WTC11 (cell line): ENCODE measurements at regions not wholly inside any gene's neighbourhood (a gene's known extent, or its start where the extent isn't known, plus 50 kb on each side); places are given as distances from the start of the nearest gene placed in this dataset.
A peak's percentile ranks its signal among the peaks of the same experiment; 100 is the strongest.

Experiments used
- ATAC-seq: fragments of 200-7000 bp; cut with Tn5 transposase; 2 replicates; pipeline ENCODE4 v1.10.0; 2021; ENCODE audit warnings: mild to moderate bottlenecking, moderate library complexity
- CTCF ChIA-PET: fragments of 300-600 bp; sonication (Branson Sonifier 250); formaldehyde crosslinking; loops from one replicate; lab custom pipeline; 2021; ENCODE audit warnings: antibody characterized with exemption; lab: Charles Lee
- POLR2A ChIA-PET: fragments of 350-600 bp; sonication (Branson Sonifier 250); formaldehyde crosslinking; loops from one replicate; lab custom pipeline; 2021; ENCODE audit warnings: antibody characterized with exemption; lab: Charles Lee
- DNase-seq: peaks from one replicate; pipeline ENCODE4 v3.0.0; 2021; ENCODE audit warnings: low spot score
- H3K27ac Mint-ChIP-seq: 2 replicates; pipeline ENCODE4 v1.8.0; 2021; ENCODE audit warnings: mixed read lengths
- H3K27me3 Mint-ChIP-seq: 2 replicates; pipeline ENCODE4 v1.8.0; 2021; ENCODE audit warnings: low read depth, mild to moderate bottlenecking, moderate library complexity, mixed read lengths
- H3K36me3 Mint-ChIP-seq: 2 replicates; pipeline ENCODE4 v1.8.0; 2021; ENCODE audit warnings: mixed read lengths
- H3K4me1 Mint-ChIP-seq: 2 replicates; pipeline ENCODE4 v1.8.0; 2022; ENCODE audit warnings: mixed read lengths
- H3K4me3 Mint-ChIP-seq: 2 replicates; pipeline ENCODE4 v1.8.0; 2021; ENCODE audit warnings: mild to moderate bottlenecking, moderate library complexity, mixed read lengths
- H3K9me3 Mint-ChIP-seq: 2 replicates; pipeline ENCODE4 v1.8.0; 2021; ENCODE audit warnings: mixed read lengths
- ARID4B ChIP-seq: sonication (generic); formaldehyde crosslinking; IDR thresholded peaks from 2 replicates; pipeline ENCODE4 v1.8.0; 2023; ENCODE audit warnings: missing genetic modification reagents, mild to moderate bottlenecking, borderline replicate concordance
- FOXJ3 ChIP-seq: sonication (generic); formaldehyde crosslinking; IDR thresholded peaks from 2 replicates; pipeline ENCODE4 v1.9.0; 2021; ENCODE audit warnings: missing genetic modification reagents, mild to moderate bottlenecking, borderline replicate concordance
- GRHL2 ChIP-seq: fragments of 250-450 bp; sonication (Bioruptor Pico); IDR thresholded peaks from 2 replicates; pipeline ENCODE4 v1.8.0; 2022; ENCODE audit warnings: mild to moderate bottlenecking, moderate library complexity; ENCODE audit not compliant: insufficient replicate concordance, severe bottlenecking
- HMGXB4 ChIP-seq: sonication (generic); formaldehyde crosslinking; IDR thresholded peaks from 2 replicates; pipeline ENCODE4 v1.8.1; 2023; ENCODE audit warnings: mild to moderate bottlenecking, moderate library complexity, missing genetic modification reagents
- NR1H2 ChIP-seq: sonication (generic); formaldehyde crosslinking; IDR thresholded peaks from 2 replicates; pipeline ENCODE4 v1.9.0; 2021; ENCODE audit warnings: mild to moderate bottlenecking, moderate library complexity, missing genetic modification reagents
- SMAD3 ChIP-seq: sonication (generic); formaldehyde crosslinking; IDR thresholded peaks from 2 replicates; pipeline ENCODE4 v1.8.0; 2022; ENCODE audit warnings: missing genetic modification reagents, mild to moderate bottlenecking, borderline replicate concordance
- TP53 ChIP-seq: sonication (generic); formaldehyde crosslinking; IDR thresholded peaks from 2 replicates; pipeline ENCODE4 v1.8.1; 2023; ENCODE audit warnings: mild to moderate bottlenecking, missing genetic modification reagents
- ZBTB43 ChIP-seq: sonication (generic); formaldehyde crosslinking; IDR thresholded peaks from 2 replicates; pipeline ENCODE4 v1.8.1; 2023; ENCODE audit warnings: mild to moderate bottlenecking, missing genetic modification reagents
- ZNF396 ChIP-seq: fragments of 250-450 bp; sonication (Bioruptor Pico); IDR thresholded peaks from 2 replicates; pipeline ENCODE4 v1.8.0; 2021; ENCODE audit warnings: mild to moderate bottlenecking, moderate library complexity, borderline replicate concordance
- ZNF425 ChIP-seq: fragments of 250-450 bp; sonication (Bioruptor Pico); conservative IDR thresholded peaks from 2 replicates; pipeline ENCODE4 v1.9.0; 2021; ENCODE audit warnings: mild to moderate bottlenecking
- TF ChIP-seq, protein P1 (sequence below): sonication (generic); formaldehyde crosslinking; IDR thresholded peaks from 2 replicates; pipeline ENCODE4 v1.8.1; 2022; ENCODE audit warnings: low read depth, missing genetic modification reagents, borderline replicate concordance

DNA sequence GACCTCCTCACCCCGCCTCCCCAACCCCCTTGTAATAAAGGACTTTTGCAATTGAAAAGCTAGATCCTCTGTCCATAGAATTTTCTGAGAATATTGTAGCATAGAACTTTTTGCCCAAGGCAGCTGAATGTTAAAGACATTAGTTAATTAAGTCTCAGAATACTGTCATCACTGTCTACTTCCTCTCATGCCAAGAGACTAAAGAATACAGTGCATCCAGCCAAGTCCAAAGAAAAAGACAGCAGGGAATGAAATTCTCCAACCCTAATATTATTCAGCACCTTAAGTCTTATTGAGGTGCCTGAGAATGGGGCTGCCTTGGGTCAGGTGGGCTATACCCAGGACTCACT lies 313.3 kb upstream of the GATB start (continued):
- TF ChIP-seq HMGXB4 (CRISPR knock-in tag): no peak

DNA sequence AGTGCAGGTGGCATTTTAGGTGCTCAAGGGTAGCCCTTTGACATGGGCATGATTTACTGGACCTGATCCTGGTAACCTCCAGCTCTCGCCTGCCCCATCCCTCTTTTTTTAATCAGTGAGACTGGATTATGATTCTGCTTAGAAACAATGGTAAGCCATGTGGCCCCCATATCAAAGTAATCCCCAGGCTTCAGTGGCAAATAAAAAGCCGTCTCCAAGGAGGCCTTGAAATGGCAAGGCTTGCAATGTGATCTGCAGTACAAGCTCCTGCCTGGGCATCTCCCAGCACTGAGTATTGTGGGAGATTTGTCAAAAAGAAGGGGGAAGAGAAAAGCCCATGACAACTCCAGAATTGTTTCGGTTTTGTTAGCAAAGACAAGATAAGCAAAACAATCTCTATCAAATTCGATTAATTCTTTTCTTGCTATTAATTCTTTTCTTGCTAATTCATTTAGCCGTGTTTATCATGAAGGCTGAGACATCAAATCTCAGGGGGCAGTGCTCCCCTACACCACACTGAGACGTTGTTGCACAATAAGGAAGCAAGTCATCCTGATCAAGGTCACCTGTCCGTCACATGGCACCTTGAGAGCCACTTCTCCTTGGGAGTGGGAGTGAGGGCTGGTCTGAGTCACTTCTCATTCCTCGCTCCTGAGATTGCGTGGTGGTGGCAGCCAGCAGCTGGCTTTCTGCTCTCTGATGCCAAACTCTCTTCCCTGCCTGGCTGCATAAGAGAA lies 312.7 kb upstream of the GATB start:
- H3K4me3 Mint-ChIP-seq: no peak overlapping the region
- no peaks in the 10 kb centered on the region for H3K36me3 Mint-ChIP-seq
- H3K27me3 Mint-ChIP-seq: no peaks in the 10 kb centered on the region; the same call in 1 of the 2 replicates
- H3K27ac Mint-ChIP-seq: no peak overlapping the region
- H3K9me3 Mint-ChIP-seq: no peaks in the 10 kb centered on the region
- POLR2A ChIA-PET: no interaction called here
- no peak for ATAC-seq
- peaks cover 15% of the 10 kb centered on the region for H3K4me1 Mint-ChIP-seq
- DNase-seq: no peak
- TF ChIP-seq GRHL2: no peak
- no peak for TF ChIP-seq TP53 (CRISPR knock-in tag)
- no peak for TF ChIP-seq ZBTB43 (CRISPR knock-in tag)
- no peak for TF ChIP-seq FOXJ3 (CRISPR knock-in tag)
- TF ChIP-seq ARID4B (CRISPR knock-in tag): no peak
- TF ChIP-seq, all 79 proteins: peak for 0
- CTCF ChIA-PET: interaction anchor here (1.9 kb wide), 1 partner anchor 28 kb away, joined by 7 read pairs; no protein-coding TSS in a partner anchor

DNA sequence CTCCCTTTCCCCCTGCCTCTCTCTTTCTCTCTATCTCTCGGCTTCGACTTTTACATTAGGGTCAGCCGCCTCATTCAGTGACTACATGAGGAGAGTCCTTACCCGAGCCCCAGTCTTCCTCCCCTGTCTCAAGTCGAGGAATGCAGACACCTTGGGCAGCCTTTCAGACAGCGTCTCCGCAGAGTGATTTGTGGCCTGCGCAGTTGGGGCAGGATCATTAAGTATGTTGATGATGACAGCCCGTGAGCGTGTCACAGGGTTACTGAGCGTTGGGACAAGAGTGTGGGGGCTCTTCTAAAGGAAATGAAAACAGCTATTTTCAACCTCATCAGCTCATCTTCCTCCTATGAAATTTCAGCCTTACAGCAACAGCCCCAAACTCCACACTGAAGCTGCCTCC lies 312.1 kb upstream of the GATB start:
- ChIA-PET POLR2A (no interaction called here), CTCF (interaction anchor here (1.9 kb wide), 1 partner anchor 27 kb away, joined by 7 read pairs; no protein-coding TSS in a partner anchor)
- H3K36me3 Mint-ChIP-seq: no peaks in the 10 kb centered on the region
- no peak overlapping the region for H3K4me3 Mint-ChIP-seq
- DNase-seq (no peak), ATAC-seq (peak; percentile 36; the same call in 1 of the 2 replicates)
- TF ChIP-seq ZNF396 (CRISPR knock-in tag): no peak
- no peaks in the 10 kb centered on the region for H3K9me3 Mint-ChIP-seq
- H3K27me3 Mint-ChIP-seq: no peaks in the 10 kb centered on the region; the same call in 1 of the 2 replicates
- H3K4me1 Mint-ChIP-seq: peaks cover 15% of the 10 kb centered on the region
- no peak overlapping the region for H3K27ac Mint-ChIP-seq

DNA sequence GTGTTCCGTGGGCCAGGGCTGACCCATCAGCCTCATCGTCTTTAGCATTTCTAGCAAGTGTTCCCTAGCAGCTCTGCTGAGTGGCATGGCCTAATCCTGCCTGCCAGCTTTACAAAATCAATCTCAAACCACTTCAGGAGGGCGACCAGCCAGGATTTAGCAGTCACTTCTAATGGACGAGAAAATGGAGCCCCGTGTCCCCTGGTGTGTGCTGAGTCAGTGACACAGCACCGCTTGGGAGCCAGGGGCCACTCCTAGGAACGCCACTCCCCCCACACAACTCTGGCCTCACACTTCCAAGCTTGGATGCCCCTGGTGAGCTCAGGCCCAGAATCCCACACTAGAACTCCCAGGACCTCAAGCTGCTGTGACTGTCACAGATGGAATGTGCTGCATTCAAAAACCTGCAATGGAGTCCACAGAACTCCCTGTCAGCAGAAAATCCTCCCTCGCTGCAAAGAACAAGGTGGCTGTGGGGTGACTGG lies 311.2 kb upstream of the GATB start:
- no peak overlapping the region for H3K27ac Mint-ChIP-seq
- H3K9me3 Mint-ChIP-seq: no peaks in the 10 kb centered on the region; the same call in 1 of the 2 replicates
- no peaks in the 10 kb centered on the region for H3K36me3 Mint-ChIP-seq
- H3K4me3 Mint-ChIP-seq: no peak overlapping the region
- ChIA-PET POLR2A (no interaction called here), CTCF (no interaction called here)
- H3K27me3 Mint-ChIP-seq: no peaks in the 10 kb centered on the region; the same call in 1 of the 2 replicates
- no peak for DNase-seq
- peaks cover 15% of the 10 kb centered on the region for H3K4me1 Mint-ChIP-seq
- no peak for ATAC-seq
- TF ChIP-seq, protein P1, sequence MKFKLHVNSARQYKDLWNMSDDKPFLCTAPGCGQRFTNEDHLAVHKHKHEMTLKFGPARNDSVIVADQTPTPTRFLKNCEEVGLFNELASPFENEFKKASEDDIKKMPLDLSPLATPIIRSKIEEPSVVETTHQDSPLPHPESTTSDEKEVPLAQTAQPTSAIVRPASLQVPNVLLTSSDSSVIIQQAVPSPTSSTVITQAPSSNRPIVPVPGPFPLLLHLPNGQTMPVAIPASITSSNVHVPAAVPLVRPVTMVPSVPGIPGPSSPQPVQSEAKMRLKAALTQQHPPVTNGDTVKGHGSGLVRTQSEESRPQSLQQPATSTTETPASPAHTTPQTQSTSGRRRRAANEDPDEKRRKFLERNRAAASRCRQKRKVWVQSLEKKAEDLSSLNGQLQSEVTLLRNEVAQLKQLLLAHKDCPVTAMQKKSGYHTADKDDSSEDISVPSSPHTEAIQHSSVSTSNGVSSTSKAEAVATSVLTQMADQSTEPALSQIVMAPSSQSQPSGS: no peak
- TF ChIP-seq NR1H2 (CRISPR knock-in tag): no peak
- TF ChIP-seq ARID4B (CRISPR knock-in tag): no peak
- TF ChIP-seq SMAD3 (CRISPR knock-in tag): no peak
- TF ChIP-seq ZNF425: no peak
